Endothelial cell of umbilical vein (primary cell): ENCODE measurements at regions not wholly inside any gene's neighbourhood (a gene's known extent, or its start where the extent isn't known, plus 50 kb on each side); places are given as distances from the start of the nearest gene placed in this dataset.

Experiments used
- BruUV-seq: library from RNA; stranded (reverse); fragments of 400-500 nt; replicated peaks from 2 replicates; lab custom pipeline; 2021; lab: Mats Ljungman, UMichigan
- CTCF ChIA-PET: fragments of 300-600, 350-600 bp; sonication (Branson Sonifier 250); formaldehyde crosslinking; loops from one replicate; lab custom pipeline; 2021; ENCODE audit warnings: antibody characterized with exemption, inconsistent platforms; lab: Charles Lee
- POLR2A ChIA-PET: fragments of 300-600, 350-600 bp; sonication (Branson Sonifier 250); formaldehyde crosslinking; loops from one replicate; lab custom pipeline; 2021; ENCODE audit warnings: antibody characterized with exemption, inconsistent platforms; lab: Charles Lee
- DNase-seq: peaks from one replicate; pipeline ENCODE4 v3.0.0-alpha.2; 2011; ENCODE audit warnings: low read depth, low spot score
- FAIRE-seq: peaks from 2 replicates; lab custom pipeline; 2011; peaks lifted over from hg19 to GRCh38; lab: Jason Lieb, UNC
- H2AFZ ChIP-seq: 2 replicates; pipeline ENCODE4 v1.6.0; 2012; ENCODE audit warnings: low read depth, low read length, control low read depth, inconsistent platforms
- H3K27ac ChIP-seq: 2 replicates; pipeline ENCODE4 v1.5.1; 2011; ENCODE audit warnings: low read depth, mild to moderate bottlenecking, control low read depth, low read length, moderate library complexity; ENCODE audit not compliant: insufficient read depth
- H3K27me3 ChIP-seq, 2 experiments: 2 replicates each; pipeline versions ENCODE4 v1.6.0 to v1.6.1; 2011; ENCODE audit warnings: low read length in 2 of 2, mixed read lengths in 1 of 2; ENCODE audit not compliant: control insufficient read depth in 2 of 2, insufficient read depth in 2 of 2
- H3K36me3 ChIP-seq, 2 experiments: 2 replicates in 1 of 2; 3 replicates in 1 of 2; pipeline ENCODE4 v1.5.1; 2011; ENCODE audit warnings: low read length in 2 of 2, mild to moderate bottlenecking in 1 of 2, moderate library complexity in 1 of 2; ENCODE audit not compliant: control insufficient read depth in 2 of 2, insufficient read depth in 2 of 2; ENCODE audit errors: extremely low read depth in 1 of 2
- H3K4me1 ChIP-seq: 3 replicates; pipeline ENCODE4 v1.5.1; 2011; ENCODE audit warnings: mild to moderate bottlenecking, low read length; ENCODE audit not compliant: control insufficient read depth, insufficient read depth; ENCODE audit errors: extremely low read depth
- H3K4me2 ChIP-seq: 2 replicates; pipeline ENCODE4 v1.6.1; 2011; ENCODE audit warnings: low read length, control low read depth, mixed read lengths; ENCODE audit not compliant: insufficient read depth
- H3K4me3 ChIP-seq, 3 experiments: fragments of 200-600 bp in 1 of 3; sonication (generic), shearing (Covaris generic) in 1 of 3; replicated peaks in 1 of 3; 2 replicates each; pipeline ENCODE4 v1.5.1; 2011 to 2016; ENCODE audit warnings: control low read depth in 3 of 3, low read length in 3 of 3, mild to moderate bottlenecking in 2 of 3, inconsistent platforms in 1 of 3, low read depth in 1 of 3, moderate library complexity in 1 of 3; ENCODE audit not compliant: insufficient read depth in 1 of 3
- H3K79me2 ChIP-seq: 2 replicates; pipeline ENCODE4 v1.6.0; 2012; ENCODE audit warnings: low read length, inconsistent platforms; ENCODE audit not compliant: control insufficient read depth, insufficient read depth
- H3K9ac ChIP-seq: replicated peaks from 2 replicates; pipeline ENCODE3; 2011; ENCODE audit warnings: low read length, control low read depth; ENCODE audit not compliant: insufficient read depth; ENCODE audit errors: extremely low read depth
- H3K9me1 ChIP-seq: replicated peaks from 3 replicates; pipeline ENCODE4 v1.6.0; 2011; ENCODE audit warnings: mild to moderate bottlenecking, low read length; ENCODE audit not compliant: control insufficient read depth, insufficient read depth; ENCODE audit errors: extremely low read depth
- H3K9me3 ChIP-seq: replicated peaks from 2 replicates; pipeline ENCODE4 v1.5.1; 2012; ENCODE audit warnings: low read length, inconsistent platforms; ENCODE audit not compliant: control insufficient read depth, insufficient read depth
- H4K20me1 ChIP-seq: replicated peaks from 2 replicates; pipeline ENCODE3; 2011; ENCODE audit warnings: mild to moderate bottlenecking, low read length; ENCODE audit not compliant: control insufficient read depth, insufficient read depth; ENCODE audit errors: extremely low read depth
- EZH2 ChIP-seq: IDR thresholded peaks from 2 replicates; pipeline ENCODE4 v1.6.1; 2012; ENCODE audit warnings: borderline replicate concordance, low read depth, mild to moderate bottlenecking, moderate library complexity, low read length, inconsistent platforms; ENCODE audit not compliant: severe bottlenecking
- FOS ChIP-seq: IDR thresholded peaks from 2 replicates; pipeline ENCODE4 v1.6.1; 2011; ENCODE audit warnings: mild to moderate bottlenecking, low read length, moderate library complexity, borderline replicate concordance; ENCODE audit not compliant: insufficient read depth
- GATA2 ChIP-seq: IDR thresholded peaks from 2 replicates; pipeline ENCODE4 v1.7.0; 2011; ENCODE audit warnings: low read depth, mild to moderate bottlenecking, moderate library complexity, mixed read lengths, low read length; ENCODE audit not compliant: insufficient read length, insufficient read depth
- JUN ChIP-seq: IDR thresholded peaks from 2 replicates; pipeline ENCODE4 v1.6.1; 2011; ENCODE audit warnings: borderline replicate concordance, low read depth; ENCODE audit not compliant: insufficient read length, insufficient read depth
- MAX ChIP-seq: IDR thresholded peaks from 2 replicates; pipeline ENCODE4 v1.6.1; 2011; ENCODE audit not compliant: insufficient read depth, insufficient read length
- MYC ChIP-seq: IDR thresholded peaks from one replicate; pipeline ENCODE4 v1.6.1; 2011; ENCODE audit warnings: mild to moderate bottlenecking, low read depth, low read length
- POLR2A ChIP-seq: IDR thresholded peaks from 2 replicates; pipeline ENCODE4 v1.6.1; 2012; ENCODE audit warnings: low read depth, mild to moderate bottlenecking, control low read depth, low read length
- POLR2AphosphoS5 ChIP-seq: IDR thresholded peaks from 2 replicates; pipeline ENCODE4 v1.6.1; 2012; ENCODE audit warnings: low read depth, mild to moderate bottlenecking, control low read depth, low read length, moderate library complexity; ENCODE audit not compliant: insufficient read depth
- dilution Hi-C: fragments of 300-500 bp; cut with MboI; formaldehyde crosslinking; loops from one replicate; pipeline ENCODE4 v1.15.0; 2019; ENCODE audit warnings: low sequenced_read_pairs; ENCODE audit not compliant: extremely low pct_ligation_motif_present
- intact Hi-C: fragments of 100-400 bp; cut with micrococcal nuclease; formaldehyde crosslinking; loops from one replicate; pipeline ENCODE4 v1.10.0; 2022
- TF ChIP-seq, protein P1 (sequence below), 2 donors: IDR thresholded peaks; 1 replicate in 1 of 2; 2 replicates in 1 of 2; pipeline ENCODE4 v1.5.1; 2011; ENCODE audit warnings: low read length in 2 of 2, mild to moderate bottlenecking in 2 of 2, moderate library complexity in 2 of 2, control low read depth in 1 of 2, inconsistent platforms in 1 of 2, low read depth in 1 of 2; ENCODE audit not compliant: insufficient read depth in 1 of 2; ENCODE audit errors: extremely low read depth in 1 of 2

DNA sequence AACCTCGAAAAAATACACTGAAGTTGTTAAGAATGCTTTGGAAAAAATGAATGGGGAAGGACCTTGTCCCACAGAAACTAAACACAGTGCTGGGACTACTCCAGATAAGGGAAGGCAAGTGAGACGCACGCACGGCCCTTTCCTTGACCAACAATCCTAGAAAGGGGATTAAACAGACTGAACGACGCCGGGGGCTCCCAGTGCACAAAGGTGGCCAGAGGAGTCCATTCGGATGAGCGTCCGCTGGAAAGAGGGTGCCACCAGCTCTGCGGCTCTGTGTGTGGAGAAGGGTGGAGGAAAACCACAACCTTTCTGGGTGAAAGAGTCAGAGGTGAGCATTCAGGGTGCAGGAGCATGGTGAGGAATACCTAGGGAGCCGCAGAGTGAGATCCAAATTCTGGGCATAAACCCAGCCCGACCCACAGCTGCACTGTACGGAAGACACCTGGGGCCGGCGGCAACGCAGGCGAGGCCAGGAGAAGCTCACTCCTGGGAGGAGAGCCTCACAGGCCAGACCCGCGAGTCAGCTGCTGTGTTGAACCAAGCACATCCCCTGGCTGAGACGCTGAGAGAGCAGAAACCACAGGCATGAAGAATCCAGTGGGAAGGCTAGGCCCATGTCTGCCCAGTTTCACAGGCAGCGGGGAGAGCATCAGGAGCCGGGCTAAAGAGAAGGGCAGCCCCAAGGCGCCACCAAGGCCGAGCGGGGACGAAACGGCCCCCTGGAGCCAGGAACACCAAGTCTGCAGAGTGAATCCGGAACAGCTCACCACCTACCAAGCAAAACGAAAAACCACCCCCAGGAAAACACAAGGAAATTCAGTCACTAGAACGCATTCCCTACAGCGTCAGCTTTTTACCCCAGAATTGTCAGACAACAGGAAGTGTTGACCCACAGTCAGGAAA, 177.1 kb downstream of the BRD1 start:
- no peak overlapping the region for H3K4me3 ChIP-seq
- H3K9me1 ChIP-seq, result no peaks in the 10 kb centered on the region
- no peaks in the 10 kb centered on the region for H3K9me3 ChIP-seq
- TF ChIP-seq FOS (no peak), POLR2AphosphoS5 (no peak), MYC (no peak), POLR2A (no peak), MAX (no peak), GATA2 (no peak), EZH2 (no peak), JUN (no peak)
- TF ChIP-seq, protein P1, sequence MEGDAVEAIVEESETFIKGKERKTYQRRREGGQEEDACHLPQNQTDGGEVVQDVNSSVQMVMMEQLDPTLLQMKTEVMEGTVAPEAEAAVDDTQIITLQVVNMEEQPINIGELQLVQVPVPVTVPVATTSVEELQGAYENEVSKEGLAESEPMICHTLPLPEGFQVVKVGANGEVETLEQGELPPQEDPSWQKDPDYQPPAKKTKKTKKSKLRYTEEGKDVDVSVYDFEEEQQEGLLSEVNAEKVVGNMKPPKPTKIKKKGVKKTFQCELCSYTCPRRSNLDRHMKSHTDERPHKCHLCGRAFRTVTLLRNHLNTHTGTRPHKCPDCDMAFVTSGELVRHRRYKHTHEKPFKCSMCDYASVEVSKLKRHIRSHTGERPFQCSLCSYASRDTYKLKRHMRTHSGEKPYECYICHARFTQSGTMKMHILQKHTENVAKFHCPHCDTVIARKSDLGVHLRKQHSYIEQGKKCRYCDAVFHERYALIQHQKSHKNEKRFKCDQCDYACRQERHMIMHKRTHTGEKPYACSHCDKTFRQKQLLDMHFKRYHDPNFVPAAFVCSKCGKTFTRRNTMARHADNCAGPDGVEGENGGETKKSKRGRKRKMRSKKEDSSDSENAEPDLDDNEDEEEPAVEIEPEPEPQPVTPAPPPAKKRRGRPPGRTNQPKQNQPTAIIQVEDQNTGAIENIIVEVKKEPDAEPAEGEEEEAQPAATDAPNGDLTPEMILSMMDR (IDR thresholded peaks at IDR 0.05; ENCODE audit: extremely low read depth in 1 of 2, insufficient read depth in 1 of 2, low read depth in 1 of 2, low read length in 2 of 2), result no peak
- H3K27me3 ChIP-seq, result no peaks in the 10 kb centered on the region
- POLR2A ChIA-PET, result no interaction called here
- dilution Hi-C loops, result no loop called here
- H3K79me2 ChIP-seq, result peaks cover 36% of the 10 kb centered on the region
- no peak for DNase-seq
- CTCF ChIA-PET, result interaction anchor here (0.8 kb wide), 1 partner anchor 51 kb away, joined by 3 read pairs; no protein-coding TSS in a partner anchor
- no peak overlapping the region for H2AFZ ChIP-seq
- no peak overlapping the region for H3K27ac ChIP-seq
- no TSS peak for BruUV-seq
- H3K36me3 ChIP-seq, result peaks cover 0 to 5% of the 10 kb centered on the region in 2 experiments
- H4K20me1 ChIP-seq, result no peaks in the 10 kb centered on the region
- H3K4me2 ChIP-seq, result no peak overlapping the region
- H3K9ac ChIP-seq, result no peak overlapping the region
- intact Hi-C loops, result no loop called here
- FAIRE-seq, result no peak
- peaks cover 9% of the 10 kb centered on the region for H3K4me1 ChIP-seq
